Dendritic cell treated with granulocyte-macrophage colony-stimulating factor and Interleukin-4, amounts not matched to agents 40 ng/mL and 50 ng/mL, for 4 days (primary cell): ENCODE measurements at regions not wholly inside any gene's neighbourhood (a gene's known extent, or its start where the extent isn't known, plus 50 kb on each side); places are given as distances from the start of the nearest gene placed in this dataset.

ENCODE experiments used
- H3K27ac Mint-ChIP-seq: one replicate; pipeline ENCODE4 v1.8.0; 2022; ENCODE audit warnings: mild to moderate bottlenecking, mixed read lengths
- H3K27me3 Mint-ChIP-seq: one replicate; pipeline ENCODE4 v1.8.0; 2022; ENCODE audit warnings: mild to moderate bottlenecking, mixed read lengths
- H3K36me3 Mint-ChIP-seq: one replicate; pipeline ENCODE4 v1.8.0; 2022; ENCODE audit warnings: low read depth, mixed read lengths
- H3K4me1 Mint-ChIP-seq: one replicate; pipeline ENCODE4 v1.8.0; 2022; ENCODE audit warnings: low read depth, mixed read lengths
- H3K4me3 Mint-ChIP-seq: one replicate; pipeline ENCODE4 v1.8.0; 2022; ENCODE audit warnings: mild to moderate bottlenecking, moderate library complexity, mixed read lengths
- H3K9me3 Mint-ChIP-seq: one replicate; pipeline ENCODE4 v1.8.0; 2022; ENCODE audit warnings: mixed read lengths
- intact Hi-C: fragments of 100-400 bp; cut with micrococcal nuclease; formaldehyde crosslinking; loops from one replicate; pipeline ENCODE4 v1.15.0; 2022

GRCh38 chr9:106620081-106620480 lies 242.9 kb upstream of the ZNF462 start:
- H3K4me1 Mint-ChIP-seq: no peaks in the 10 kb centered on the region
- intact Hi-C loops: no loop called here
- H3K36me3 Mint-ChIP-seq: no peaks in the 10 kb centered on the region
- no peaks in the 10 kb centered on the region for H3K27me3 Mint-ChIP-seq
- no peaks in the 10 kb centered on the region for H3K9me3 Mint-ChIP-seq
- no peak overlapping the region for H3K27ac Mint-ChIP-seq
- no peak overlapping the region for H3K4me3 Mint-ChIP-seq

GRCh38 chr9:106620866-106621265 lies 242.1 kb upstream of the ZNF462 start:
- Mint-ChIP-seq H3K4me3 (no peak overlapping the region), H3K27ac (no peak overlapping the region), H3K36me3 (no peaks in the 10 kb centered on the region), H3K9me3 (no peaks in the 10 kb centered on the region), H3K27me3 (no peaks in the 10 kb centered on the region), H3K4me1 (no peaks in the 10 kb centered on the region)
- intact Hi-C loops: no loop called here

GRCh38 chr9:106621313-106622163 lies 241.4 kb upstream of the ZNF462 start:
- intact Hi-C loops: no loop called here
- Mint-ChIP-seq H3K36me3 (no peaks in the 10 kb centered on the region), H3K27me3 (no peaks in the 10 kb centered on the region)

GRCh38 chr9:106622164-106622487 lies 240.8 kb upstream of the ZNF462 start:
- Mint-ChIP-seq H3K36me3 (no peaks in the 10 kb centered on the region), H3K27me3 (no peaks in the 10 kb centered on the region), H3K4me1 (no peaks in the 10 kb centered on the region), H3K27ac (no peak overlapping the region), H3K4me3 (no peak overlapping the region), H3K9me3 (no peaks in the 10 kb centered on the region)
- intact Hi-C loops: no loop called here

More at GRCh38 chr9:106621313-106622163, 241.4 kb upstream of the ZNF462 start:
- no peaks in the 10 kb centered on the region for H3K9me3 Mint-ChIP-seq
- H3K4me1 Mint-ChIP-seq: no peaks in the 10 kb centered on the region
- H3K27ac Mint-ChIP-seq: no peak overlapping the region
- no peak overlapping the region for H3K4me3 Mint-ChIP-seq

- H3K4me1 Mint-ChIP-seq: no peaks in the 10 kb centered on the region
- no peaks in the 10 kb centered on the region for H3K9me3 Mint-ChIP-seq
- intact Hi-C loops: no loop called here
- no peaks in the 10 kb centered on the region for H3K36me3 Mint-ChIP-seq
- H3K4me3 Mint-ChIP-seq: no peak overlapping the region
- no peak overlapping the region for H3K27ac Mint-ChIP-seq
- H3K27me3 Mint-ChIP-seq: no peaks in the 10 kb centered on the region
Measured at GRCh38 chr9:106623558-106623957, 239.4 kb upstream of the ZNF462 start.

- intact Hi-C loops: no loop called here
- Mint-ChIP-seq H3K36me3 (no peaks in the 10 kb centered on the region), H3K9me3 (no peaks in the 10 kb centered on the region), H3K27me3 (no peaks in the 10 kb centered on the region), H3K4me1 (no peaks in the 10 kb centered on the region), H3K27ac (no peak overlapping the region), H3K4me3 (no peak overlapping the region)
Measured at GRCh38 chr9:106625259-106625789, 237.6 kb upstream of the ZNF462 start.

GRCh38 chr9:106626936-106627335 lies 236.0 kb upstream of the ZNF462 start:
- H3K36me3 Mint-ChIP-seq: no peaks in the 10 kb centered on the region
- H3K4me1 Mint-ChIP-seq: no peaks in the 10 kb centered on the region
- no peaks in the 10 kb centered on the region for H3K9me3 Mint-ChIP-seq
- intact Hi-C loops: no loop called here
- H3K27ac Mint-ChIP-seq: no peak overlapping the region
- H3K27me3 Mint-ChIP-seq: no peaks in the 10 kb centered on the region
- no peak overlapping the region for H3K4me3 Mint-ChIP-seq

GRCh38 chr9:106632621-106633020 lies 230.3 kb upstream of the ZNF462 start:
- Mint-ChIP-seq H3K36me3 (no peaks in the 10 kb centered on the region), H3K4me1 (peaks cover 6% of the 10 kb centered on the region), H3K27ac (no peak overlapping the region), H3K9me3 (no peaks in the 10 kb centered on the region), H3K27me3 (no peaks in the 10 kb centered on the region), H3K4me3 (no peak overlapping the region)
- intact Hi-C loops: no loop called here

- Mint-ChIP-seq H3K4me3 (no peak overlapping the region), H3K36me3 (no peaks in the 10 kb centered on the region), H3K9me3 (no peaks in the 10 kb centered on the region), H3K4me1 (peaks cover 6% of the 10 kb centered on the region), H3K27ac (no peak overlapping the region), H3K27me3 (no peaks in the 10 kb centered on the region)
- intact Hi-C loops: no loop called here
Measured at GRCh38 chr9:106634183-106634582, 228.8 kb upstream of the ZNF462 start.

- Mint-ChIP-seq H3K27ac (no peak overlapping the region), H3K36me3 (no peaks in the 10 kb centered on the region), H3K4me3 (no peak overlapping the region), H3K4me1 (peaks cover 6% of the 10 kb centered on the region), H3K9me3 (no peaks in the 10 kb centered on the region), H3K27me3 (no peaks in the 10 kb centered on the region)
- intact Hi-C loops: no loop called here
Measured at GRCh38 chr9:106634641-106635040, 228.3 kb upstream of the ZNF462 start.

- no peaks in the 10 kb centered on the region for H3K27me3 Mint-ChIP-seq
- no peaks in the 10 kb centered on the region for H3K36me3 Mint-ChIP-seq
- H3K27ac Mint-ChIP-seq: no peak overlapping the region
- peaks cover 6% of the 10 kb centered on the region for H3K4me1 Mint-ChIP-seq
- H3K9me3 Mint-ChIP-seq: no peaks in the 10 kb centered on the region
- H3K4me3 Mint-ChIP-seq: no peak overlapping the region
- intact Hi-C loops: no loop called here
Measured at GRCh38 chr9:106637486-106637885, 225.5 kb upstream of the ZNF462 start.

- no peak overlapping the region for H3K4me3 Mint-ChIP-seq
- no peaks in the 10 kb centered on the region for H3K27me3 Mint-ChIP-seq
- H3K36me3 Mint-ChIP-seq: no peaks in the 10 kb centered on the region
- no peak overlapping the region for H3K27ac Mint-ChIP-seq
- intact Hi-C loops: no loop called here
- no peaks in the 10 kb centered on the region for H3K9me3 Mint-ChIP-seq
- peaks cover under 1% of the 10 kb centered on the region for H3K4me1 Mint-ChIP-seq
Measured at GRCh38 chr9:106639873-106640568, 222.9 kb upstream of the ZNF462 start.

GRCh38 chr9:106643211-106643930 lies 219.6 kb upstream of the ZNF462 start:
- no peaks in the 10 kb centered on the region for H3K4me1 Mint-ChIP-seq
- H3K27me3 Mint-ChIP-seq: no peaks in the 10 kb centered on the region
- intact Hi-C loops: no loop called here
- no peaks in the 10 kb centered on the region for H3K9me3 Mint-ChIP-seq
- H3K36me3 Mint-ChIP-seq: no peaks in the 10 kb centered on the region
- H3K4me3 Mint-ChIP-seq: no peak overlapping the region
- H3K27ac Mint-ChIP-seq: no peak overlapping the region

- H3K9me3 Mint-ChIP-seq: no peaks in the 10 kb centered on the region
Measured at GRCh38 chr9:106644661-106645060, 218.3 kb upstream of the ZNF462 start.

More at GRCh38 chr9:106644661-106645060, 218.3 kb upstream of the ZNF462 start:
- Mint-ChIP-seq H3K4me1 (no peaks in the 10 kb centered on the region), H3K27ac (no peak overlapping the region), H3K27me3 (no peaks in the 10 kb centered on the region), H3K4me3 (no peak overlapping the region), H3K36me3 (no peaks in the 10 kb centered on the region)
- intact Hi-C loops: no loop called here
